ENCODE measurements at regions not wholly inside any gene's neighbourhood (a gene's known extent, or its start where the extent isn't known, plus 50 kb on each side); places are given as distances from the start of the nearest gene placed in this dataset.
"Not testable (repeated sequence)": the region's sequence is repeated elsewhere in the genome, so short reads cannot be mapped to it uniquely, and the experiment has no call there.

- DNase-seq (ENCODE audit: low spot score), result peak; percentile 95
These were observed 141.0 kb upstream of the KCNJ18 start for GRCh38 chr17:21551081-21551881.

GRCh38 chr17:21558921-21559320, 133.4 kb upstream of the KCNJ18 start:
- DNase-seq (ENCODE audit: low spot score), result not testable (repeated sequence)

- no peak for DNase-seq (ENCODE audit: low spot score)
These were observed 128.1 kb upstream of the KCNJ18 start for GRCh38 chr17:21564262-21564661.

GRCh38 chr17:21564757-21565156, 127.6 kb upstream of the KCNJ18 start:
- not testable (repeated sequence) for DNase-seq (ENCODE audit: low spot score)

GRCh38 chr17:21570427-21570826, 121.9 kb upstream of the KCNJ18 start:
- DNase-seq (ENCODE audit: low spot score), result not testable (repeated sequence)

GRCh38 chr17:21572148-21572547, 120.2 kb upstream of the KCNJ18 start:
- not testable (repeated sequence) for DNase-seq (ENCODE audit: low spot score)

- DNase-seq (ENCODE audit: low spot score), result not testable (repeated sequence)
These were observed 118.9 kb upstream of the KCNJ18 start for GRCh38 chr17:21573271-21573960.

- no peak for DNase-seq (ENCODE audit: low spot score)
These were observed 118.2 kb upstream of the KCNJ18 start for GRCh38 chr17:21573961-21574610.

- DNase-seq (ENCODE audit: low spot score), result not testable (repeated sequence)
These were observed 117.6 kb upstream of the KCNJ18 start for GRCh38 chr17:21574611-21575255.

- DNase-seq (ENCODE audit: low spot score), result not testable (repeated sequence)
These were observed 113.5 kb upstream of the KCNJ18 start for GRCh38 chr17:21578783-21579182.

- no peak for DNase-seq (ENCODE audit: low spot score)
These were observed 99.5 kb upstream of the KCNJ18 start for GRCh38 chr17:21592774-21593173.

- not testable (repeated sequence) for DNase-seq (ENCODE audit: low spot score)
These were observed 98.7 kb upstream of the KCNJ18 start for GRCh38 chr17:21593452-21594105.

- no peak for DNase-seq (ENCODE audit: low spot score)
These were observed 97.2 kb upstream of the KCNJ18 start for GRCh38 chr17:21595086-21595485.

GRCh38 chr17:21602176-21602575, 90.1 kb upstream of the KCNJ18 start:
- DNase-seq (ENCODE audit: low spot score), result no peak

- DNase-seq (ENCODE audit: low spot score), result not testable (repeated sequence)
These were observed 89.0 kb upstream of the KCNJ18 start for GRCh38 chr17:21603292-21603691.

GRCh38 chr17:21611443-21611842, 80.9 kb upstream of the KCNJ18 start:
- DNase-seq (ENCODE audit: low spot score), result not testable (repeated sequence)

- not testable (repeated sequence) for DNase-seq (ENCODE audit: low spot score)
These were observed 79.9 kb upstream of the KCNJ18 start for GRCh38 chr17:21612123-21613070.

- no peak for DNase-seq (ENCODE audit: low spot score)
These were observed 79.3 kb upstream of the KCNJ18 start for GRCh38 chr17:21613071-21613429.

- DNase-seq (ENCODE audit: low spot score), result not testable (repeated sequence)
These were observed 65.3 kb upstream of the KCNJ18 start for GRCh38 chr17:21626987-21627386.

Measured in germinal center (tissue), 1 donor.